ENCODE measurements at regions not wholly inside any gene's neighbourhood (a gene's known extent, or its start where the extent isn't known, plus 50 kb on each side); places are given as distances from the start of the nearest gene placed in this dataset.

DNA sequence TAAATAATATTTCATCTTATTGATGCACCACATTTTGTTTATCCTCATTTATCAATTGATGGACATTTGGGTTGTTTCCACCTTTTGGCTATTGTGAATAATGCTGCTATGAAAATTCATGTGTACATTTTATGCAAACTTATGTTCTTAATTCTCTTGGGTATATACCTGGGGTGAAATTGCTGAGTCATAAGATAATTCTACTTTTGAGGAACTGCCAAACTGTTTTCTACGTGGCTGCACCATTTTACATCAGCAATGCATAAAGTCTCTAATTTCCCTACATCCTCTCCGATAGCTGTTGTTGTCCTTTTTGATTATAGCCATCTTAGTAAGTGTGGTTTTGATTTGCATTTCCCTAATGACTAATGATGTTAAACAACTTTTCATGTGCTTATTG is 116.5 kb upstream of the DLX2 start:
- Mint-ChIP-seq H3K36me3 (ENCODE audit: low read depth) (no peaks in the 10 kb centered on the region), H3K27me3 (no peaks in the 10 kb centered on the region), H3K27ac (no peak overlapping the region), H3K9me3 (ENCODE audit: low read depth) (no peaks in the 10 kb centered on the region), H3K4me3 (no peak overlapping the region), H3K4me1 (peaks cover 7% of the 10 kb centered on the region)
- intact Hi-C loops (cut with DNase I, micrococcal nuclease) = no loop called here
- ATAC-seq (no peak), DNase-seq (no peak)
- POLR2A ChIA-PET = no interaction called here
- CTCF ChIA-PET = interaction anchor here (0.5 kb wide), 1 partner anchor 58 kb away, joined by 3 read pairs; no protein-coding TSS in a partner anchor

GRCh38 chr2:172220121-172220520 is 117.4 kb upstream of the DLX2 start:
- Mint-ChIP-seq H3K9me3 (ENCODE audit: low read depth) (no peaks in the 10 kb centered on the region), H3K4me3 (no peak overlapping the region), H3K27ac (no peak overlapping the region), H3K4me1 (peaks cover 12% of the 10 kb centered on the region), H3K36me3 (ENCODE audit: low read depth) (no peaks in the 10 kb centered on the region), H3K27me3 (no peaks in the 10 kb centered on the region)
- CTCF ChIA-PET = interaction anchor here (0.5 to 1.4 kb wide), 4 partner anchors 12 to 184 kb away, joined by 3 to 4 read pairs (median 3); no protein-coding TSS in a partner anchor
- intact Hi-C loops (cut with DNase I, micrococcal nuclease) = no loop called here
- POLR2A ChIA-PET = interaction anchor here (0.6 kb wide), 1 partner anchor 991 kb away, joined by 3 read pairs; no protein-coding TSS in a partner anchor
- no peak for ATAC-seq
- DNase-seq = no peak

DNA sequence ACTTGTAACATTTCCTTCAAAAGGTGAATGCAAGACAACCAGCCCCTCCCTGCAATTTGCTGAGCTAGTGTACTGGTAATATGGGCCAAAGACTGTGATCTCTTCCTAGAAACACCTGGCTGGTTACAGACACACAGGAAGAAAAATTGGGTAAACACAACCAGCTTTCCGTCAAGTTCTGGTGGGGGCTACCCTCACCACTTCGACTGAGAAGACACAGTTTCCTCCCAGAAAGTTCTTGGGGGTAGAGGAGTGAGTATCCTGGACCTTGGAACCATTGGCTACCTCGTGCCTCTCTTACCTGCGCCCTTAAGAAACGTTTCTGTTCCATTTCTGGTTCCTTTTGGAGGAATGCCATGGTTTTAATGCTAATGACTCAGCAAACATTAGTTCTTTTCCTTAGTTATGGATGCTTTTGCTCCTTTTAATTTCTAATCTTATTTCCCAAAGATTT is 120.9 kb upstream of the DLX2 start:
- Mint-ChIP-seq H3K27ac (no peak overlapping the region), H3K36me3 (ENCODE audit: low read depth) (no peaks in the 10 kb centered on the region), H3K4me3 (no peak overlapping the region), H3K4me1 (peaks cover 12% of the 10 kb centered on the region), H3K27me3 (no peaks in the 10 kb centered on the region), H3K9me3 (ENCODE audit: low read depth) (no peaks in the 10 kb centered on the region)
- POLR2A ChIA-PET = no interaction called here
- no peak for DNase-seq
- intact Hi-C loops (cut with DNase I, micrococcal nuclease) = no loop called here
- CTCF ChIA-PET = interaction anchor here (0.6 kb wide), 1 partner anchor 374 kb away, joined by 3 read pairs; no protein-coding TSS in a partner anchor
- ATAC-seq = no peak

- H3K4me3 Mint-ChIP-seq = no peak overlapping the region
- ATAC-seq (no peak), DNase-seq (no peak)
- H3K27me3 Mint-ChIP-seq = no peaks in the 10 kb centered on the region
- H3K36me3 Mint-ChIP-seq (ENCODE audit: low read depth) = no peaks in the 10 kb centered on the region
- no peaks in the 10 kb centered on the region for H3K9me3 Mint-ChIP-seq (ENCODE audit: low read depth)
- POLR2A ChIA-PET = no interaction called here
- H3K4me1 Mint-ChIP-seq = peaks cover 12% of the 10 kb centered on the region
- CTCF ChIA-PET = no interaction called here
- intact Hi-C loops (cut with DNase I, micrococcal nuclease) = no loop called here
- H3K27ac Mint-ChIP-seq = no peak overlapping the region
These were observed 123.1 kb upstream of the DLX2 start for GRCh38 chr2:172225786-172226185.

DNA sequence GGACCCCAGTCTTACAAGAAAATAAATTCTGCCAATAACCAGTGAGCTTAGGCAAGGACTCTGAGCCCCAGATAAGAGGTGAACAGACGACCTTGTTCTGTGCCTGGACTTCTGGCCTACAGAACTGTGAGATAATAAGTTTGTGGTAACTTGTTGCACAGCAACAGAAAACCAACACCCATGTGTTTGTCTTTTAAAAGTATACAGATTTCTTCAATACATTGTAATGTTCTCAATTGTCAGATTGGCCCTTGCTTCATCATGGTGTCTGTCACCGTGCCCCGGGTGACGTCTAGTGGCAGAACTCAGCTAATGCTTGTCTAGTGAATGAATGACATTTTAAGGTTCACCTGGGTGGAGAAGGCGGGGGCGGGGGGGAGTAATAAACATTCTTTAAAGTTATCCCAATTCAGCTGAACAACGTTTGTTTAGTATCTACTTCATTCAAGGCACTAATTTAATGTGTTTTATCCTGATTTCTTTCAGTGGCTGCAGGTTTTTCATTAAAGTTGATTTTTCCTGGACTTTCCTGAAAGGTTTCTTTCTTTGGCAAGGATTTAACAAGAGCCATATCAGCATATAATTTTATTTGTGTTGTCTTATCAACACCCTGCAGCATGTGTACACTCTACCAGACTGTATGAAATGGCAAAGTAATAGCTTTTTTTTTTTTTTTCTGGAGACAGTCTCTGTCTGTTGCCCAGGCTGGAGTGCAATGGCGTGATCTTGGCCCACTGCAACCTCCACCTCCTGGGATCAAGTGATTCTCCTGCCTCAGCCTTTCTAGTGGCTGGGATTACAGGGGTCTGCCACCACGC is 123.8 kb upstream of the DLX2 start:
- peak; percentile 12 for DNase-seq
- intact Hi-C loops (cut with DNase I, micrococcal nuclease) = no loop called here
- CTCF ChIA-PET = no interaction called here

DNA sequence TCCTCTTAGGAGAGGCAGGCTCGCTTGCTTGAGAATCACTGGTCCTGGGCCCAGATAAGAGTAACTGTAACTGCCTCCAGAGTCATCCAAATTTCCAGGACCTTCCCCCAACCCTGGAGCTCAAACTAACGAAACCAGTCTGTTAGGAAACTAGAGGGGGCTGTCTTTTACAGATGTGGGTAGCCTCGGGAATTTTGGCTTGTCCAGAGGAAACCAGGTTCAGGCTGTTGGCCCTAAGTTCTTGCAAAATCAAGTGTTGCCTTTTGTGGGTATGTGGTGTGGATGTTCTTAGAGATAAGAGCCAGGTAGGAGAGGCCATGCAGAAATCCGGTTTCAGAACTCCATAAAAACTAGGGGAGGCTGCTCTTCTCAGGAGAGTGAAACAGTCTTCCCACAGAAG is 125.0 kb upstream of the DLX2 start:
- H3K36me3 Mint-ChIP-seq (ENCODE audit: low read depth) = no peaks in the 10 kb centered on the region
- peaks cover 15% of the 10 kb centered on the region for H3K4me1 Mint-ChIP-seq
- no peaks in the 10 kb centered on the region for H3K9me3 Mint-ChIP-seq (ENCODE audit: low read depth)
- intact Hi-C loops (cut with DNase I, micrococcal nuclease) = no loop called here
- ChIA-PET CTCF (interaction anchor here (1.0 kb wide), 1 partner anchor 246 kb away, joined by 3 read pairs; no protein-coding TSS in a partner anchor), POLR2A (no interaction called here)
- ATAC-seq (no peak), DNase-seq (no peak)
- no peaks in the 10 kb centered on the region for H3K27me3 Mint-ChIP-seq
- H3K27ac Mint-ChIP-seq = no peak overlapping the region
- H3K4me3 Mint-ChIP-seq = no peak overlapping the region

More for the DNA sequence above, 123.8 kb upstream of the DLX2 start:
- no peak for ATAC-seq
- H3K27me3 Mint-ChIP-seq = no peaks in the 10 kb centered on the region
- H3K27ac Mint-ChIP-seq = no peak overlapping the region
- POLR2A ChIA-PET = no interaction called here
- no peaks in the 10 kb centered on the region for H3K36me3 Mint-ChIP-seq (ENCODE audit: low read depth)
- H3K9me3 Mint-ChIP-seq (ENCODE audit: low read depth) = no peaks in the 10 kb centered on the region
- no peak overlapping the region for H3K4me3 Mint-ChIP-seq
- peaks cover 12% of the 10 kb centered on the region for H3K4me1 Mint-ChIP-seq

DNA sequence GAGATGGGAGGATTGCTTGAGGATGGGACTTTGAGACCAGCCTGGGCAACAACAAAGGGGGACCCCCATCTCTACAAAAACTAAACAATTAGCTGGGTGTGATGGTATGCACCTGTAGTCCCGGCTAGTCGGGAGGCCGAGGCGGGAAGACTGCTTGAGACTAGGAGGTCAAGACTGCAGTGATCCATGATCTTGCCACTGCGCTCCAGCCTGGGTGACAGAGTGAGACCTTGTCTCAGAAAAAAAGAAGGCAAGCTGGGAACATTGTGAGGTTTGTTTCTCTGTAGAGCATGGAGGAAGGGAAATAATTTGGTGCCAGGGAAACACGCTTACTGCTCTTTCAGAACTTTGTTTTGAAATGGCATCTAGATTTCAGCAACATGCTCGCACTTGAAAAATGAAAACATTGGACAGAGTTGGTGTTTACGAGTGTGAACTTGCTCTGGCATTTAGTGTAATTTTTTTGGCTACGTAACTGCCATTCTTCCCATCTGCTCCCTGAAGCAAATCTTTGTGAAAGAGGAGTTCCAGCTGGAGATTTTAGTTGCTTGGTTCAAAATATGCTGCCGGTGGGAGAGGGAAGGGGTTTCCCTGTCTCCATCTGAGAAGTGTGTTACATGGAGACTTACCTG is 125.6 kb upstream of the DLX2 start:
- intact Hi-C loops (cut with DNase I, micrococcal nuclease) = no loop called here
- H3K4me3 Mint-ChIP-seq = no peak overlapping the region
- peaks cover 13% of the 10 kb centered on the region for H3K4me1 Mint-ChIP-seq
- no peaks in the 10 kb centered on the region for H3K36me3 Mint-ChIP-seq (ENCODE audit: low read depth)
- H3K27me3 Mint-ChIP-seq = no peaks in the 10 kb centered on the region
- ChIA-PET POLR2A (no interaction called here), CTCF (interaction anchor here (1.0 to 1.1 kb wide), 2 partner anchors 55 to 245 kb away, joined by 3 to 4 read pairs; no protein-coding TSS in a partner anchor)
- H3K9me3 Mint-ChIP-seq (ENCODE audit: low read depth) = no peaks in the 10 kb centered on the region
- ATAC-seq (no peak), DNase-seq (no peak)
- H3K27ac Mint-ChIP-seq = no peak overlapping the region

GRCh38 chr2:172229125-172229524 is 126.4 kb upstream of the DLX2 start:
- POLR2A ChIA-PET = interaction anchor here (0.6 kb wide), 1 partner anchor 12 kb away, joined by 3 read pairs; no protein-coding TSS in a partner anchor
- intact Hi-C loops (cut with DNase I, micrococcal nuclease) = no loop called here
- H3K4me3 Mint-ChIP-seq = no peak overlapping the region

GRCh38 chr2:172230332-172230888 is 127.7 kb upstream of the DLX2 start:
- no peaks in the 10 kb centered on the region for H3K36me3 Mint-ChIP-seq (ENCODE audit: low read depth)
- CTCF ChIA-PET = interaction anchor here (1.1 to 1.2 kb wide), 2 partner anchors 231 to 235 kb away, joined by 3 to 7 read pairs; no protein-coding TSS in a partner anchor
- intact Hi-C loops (cut with DNase I, micrococcal nuclease) = no loop called here
- no peaks in the 10 kb centered on the region for H3K9me3 Mint-ChIP-seq (ENCODE audit: low read depth)
- no peak for DNase-seq
- peaks cover 14% of the 10 kb centered on the region for H3K27me3 Mint-ChIP-seq
- POLR2A ChIA-PET = interaction anchor here (0.5 kb wide), 1 partner anchor 1860 kb away, joined by 5 read pairs; no protein-coding TSS in a partner anchor
- H3K4me3 Mint-ChIP-seq = no peak overlapping the region
- no peak for ATAC-seq
- no peak overlapping the region for H3K27ac Mint-ChIP-seq
- peaks cover 16% of the 10 kb centered on the region for H3K4me1 Mint-ChIP-seq

More at GRCh38 chr2:172229125-172229524, 126.4 kb upstream of the DLX2 start:
- Mint-ChIP-seq H3K27me3 (peaks cover 2% of the 10 kb centered on the region), H3K27ac (no peak overlapping the region), H3K36me3 (ENCODE audit: low read depth) (no peaks in the 10 kb centered on the region), H3K4me1 (peaks cover 8% of the 10 kb centered on the region), H3K9me3 (ENCODE audit: low read depth) (no peaks in the 10 kb centered on the region)
- CTCF ChIA-PET = interaction anchor here (1.1 to 1.2 kb wide), 2 partner anchors 56 to 233 kb away, joined by 4 to 7 read pairs; no protein-coding TSS in a partner anchor
- no peak for DNase-seq
- ATAC-seq = no peak

DNA sequence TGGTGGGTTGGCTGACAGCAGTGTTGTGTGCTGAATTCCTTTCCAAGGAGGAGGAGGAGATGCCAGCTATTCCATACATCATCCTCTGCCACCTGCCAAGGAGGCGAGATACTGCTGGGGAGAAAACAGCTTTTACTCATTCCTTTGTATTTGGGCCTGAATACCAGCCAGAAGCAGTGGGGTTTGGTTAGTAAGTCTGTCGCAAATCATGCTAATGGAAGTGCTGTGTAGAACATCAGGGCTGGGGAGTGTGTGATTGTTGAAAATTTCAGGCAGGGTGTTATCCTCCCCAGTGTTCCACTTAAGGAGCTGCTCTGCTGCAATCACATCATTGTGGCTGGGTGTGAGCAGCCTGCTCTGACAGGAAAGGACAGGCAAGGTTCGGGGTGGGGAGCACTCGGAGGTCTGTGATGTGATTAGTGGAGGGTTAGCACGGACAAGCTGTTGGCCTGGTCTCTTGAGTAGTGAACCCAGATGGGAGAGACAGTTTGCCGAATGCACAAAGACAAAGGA is 128.2 kb upstream of the DLX2 start:
- peaks cover 18% of the 10 kb centered on the region for H3K4me1 Mint-ChIP-seq
- H3K36me3 Mint-ChIP-seq (ENCODE audit: low read depth) = no peaks in the 10 kb centered on the region
- ChIA-PET CTCF (interaction anchor here (0.6 to 1.1 kb wide), 2 partner anchors 103 to 234 kb away, joined by 3 read pairs; no protein-coding TSS in a partner anchor), POLR2A (no interaction called here)
- ATAC-seq (no peak), DNase-seq (no peak)
- no peak overlapping the region for H3K4me3 Mint-ChIP-seq
- H3K27ac Mint-ChIP-seq = no peak overlapping the region
- peaks cover 14% of the 10 kb centered on the region for H3K27me3 Mint-ChIP-seq
- intact Hi-C loops (cut with DNase I, micrococcal nuclease) = no loop called here
- H3K9me3 Mint-ChIP-seq (ENCODE audit: low read depth) = no peaks in the 10 kb centered on the region

DNA sequence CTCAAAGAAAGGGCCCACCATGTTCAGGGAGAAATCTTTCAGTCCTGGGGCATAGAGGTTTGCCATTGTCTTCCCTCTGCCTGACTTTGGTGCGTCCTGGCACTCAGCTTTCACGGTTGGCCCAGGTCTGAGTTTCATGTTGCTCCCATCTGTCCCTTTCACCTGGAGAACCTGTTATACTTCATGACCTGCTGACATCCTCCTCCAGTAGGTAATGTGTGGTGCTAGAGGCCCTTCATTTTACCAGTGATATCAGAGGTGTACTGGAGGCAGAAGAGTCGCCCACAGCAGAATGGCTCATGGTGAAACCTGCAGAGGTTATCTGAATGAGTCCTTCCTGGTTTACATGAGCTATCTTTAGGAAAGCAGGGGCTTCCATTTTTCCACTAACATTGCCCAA is 128.8 kb upstream of the DLX2 start:
- H3K27ac Mint-ChIP-seq = no peak overlapping the region
- no peak overlapping the region for H3K4me3 Mint-ChIP-seq

More for the DNA sequence above, 128.8 kb upstream of the DLX2 start:
- ChIA-PET CTCF (interaction anchor here (0.6 to 1.1 kb wide), 2 partner anchors 104 to 234 kb away, joined by 3 read pairs; no protein-coding TSS in a partner anchor), POLR2A (no interaction called here)
- peak; percentile 23 for ATAC-seq
- H3K9me3 Mint-ChIP-seq (ENCODE audit: low read depth) = no peaks in the 10 kb centered on the region
- peaks cover 18% of the 10 kb centered on the region for H3K4me1 Mint-ChIP-seq
- H3K36me3 Mint-ChIP-seq (ENCODE audit: low read depth) = no peaks in the 10 kb centered on the region
- no peak for DNase-seq
- intact Hi-C loops (cut with DNase I, micrococcal nuclease) = no loop called here
- peaks cover 18% of the 10 kb centered on the region for H3K27me3 Mint-ChIP-seq

Data from activated CD4-positive, alpha-beta T cell treated with anti-CD3 and anti-CD28 coated beads for 36 hours (primary cell).